Activated T-cell treated with anti-CD3 and anti-CD28 coated beads, Interleukin-2, amount 50 U/mL, for 4 hours (primary cell): ENCODE measurements at regions not wholly inside any gene's neighbourhood (a gene's known extent, or its start where the extent isn't known, plus 50 kb on each side); places are given as distances from the start of the nearest gene placed in this dataset.

Experiments used
- ATAC-seq, 2 donors: fragments of 200-7000 bp; cut with Tn5 transposase; one replicate each; pipeline ENCODE4 v1.10.0; 2021
- DNase-seq: peaks from one replicate; pipeline ENCODE4 v3.0.0-alpha.2; 2020
- H3K27me3 Mint-ChIP-seq: one replicate; pipeline ENCODE4 v1.8.0; 2021; ENCODE audit warnings: low read depth, mixed read lengths
- H3K36me3 Mint-ChIP-seq: one replicate; pipeline ENCODE4 v1.8.0; 2022; ENCODE audit warnings: mixed read lengths; ENCODE audit not compliant: insufficient read depth
- H3K4me1 Mint-ChIP-seq: one replicate; pipeline ENCODE4 v1.8.0; 2021; ENCODE audit warnings: low read depth, mixed read lengths
- H3K4me3 Mint-ChIP-seq: one replicate; pipeline ENCODE4 v1.8.0; 2021; ENCODE audit warnings: mild to moderate bottlenecking, moderate library complexity, mixed read lengths
- H3K9me3 Mint-ChIP-seq: one replicate; pipeline ENCODE4 v1.8.0; 2021; ENCODE audit warnings: mixed read lengths

- no peak for DNase-seq
- H3K36me3 Mint-ChIP-seq: no peaks in the 10 kb centered on the region
- no peak overlapping the region for H3K4me3 Mint-ChIP-seq
- ATAC-seq: no peak
- H3K9me3 Mint-ChIP-seq: no peaks in the 10 kb centered on the region
- H3K4me1 Mint-ChIP-seq: no peaks in the 10 kb centered on the region
- H3K27me3 Mint-ChIP-seq: peaks cover 23% of the 10 kb centered on the region
These were observed 163.4 kb upstream of the NFE2L3 start for GRCh38 chr7:25988640-25989039.

DNA sequence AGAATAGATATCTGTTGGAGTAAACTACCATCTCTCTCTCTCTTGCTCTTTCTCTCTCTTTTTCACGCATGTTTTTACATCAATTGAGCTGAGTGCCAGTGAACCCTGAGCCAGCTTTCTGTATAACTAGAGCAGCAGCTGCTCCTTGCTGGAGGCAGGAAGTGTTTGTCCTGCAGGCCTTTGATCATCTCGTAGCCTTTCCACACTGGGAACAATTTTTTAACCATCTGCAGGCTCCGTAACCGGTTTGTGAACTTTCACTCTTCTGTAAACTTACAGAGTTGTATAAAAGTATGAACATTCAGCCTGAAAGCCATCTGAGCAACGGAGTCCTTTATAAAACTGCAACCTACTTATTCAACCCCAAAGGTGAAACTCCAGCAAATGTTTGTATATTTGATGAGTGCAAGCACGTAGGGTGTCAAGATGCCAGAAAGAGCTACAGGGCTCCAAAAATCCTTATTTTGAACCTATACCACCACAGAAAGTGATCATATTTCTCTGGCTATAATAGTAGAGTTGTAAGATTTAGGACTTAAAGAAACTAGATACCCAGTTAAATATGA, 162.8 kb upstream of the NFE2L3 start:
- no peaks in the 10 kb centered on the region for H3K4me1 Mint-ChIP-seq
- H3K9me3 Mint-ChIP-seq: no peaks in the 10 kb centered on the region
- H3K27me3 Mint-ChIP-seq: peaks cover 21% of the 10 kb centered on the region
- ATAC-seq: no peak
- H3K4me3 Mint-ChIP-seq: no peak overlapping the region
- DNase-seq: no peak
- H3K36me3 Mint-ChIP-seq: no peaks in the 10 kb centered on the region

GRCh38 chr7:25994433-25994994, 157.5 kb upstream of the NFE2L3 start:
- H3K4me1 Mint-ChIP-seq: no peaks in the 10 kb centered on the region
- H3K27me3 Mint-ChIP-seq: peaks cover 29% of the 10 kb centered on the region
- H3K4me3 Mint-ChIP-seq: no peak overlapping the region
- DNase-seq (no peak), ATAC-seq (no peak)
- H3K36me3 Mint-ChIP-seq: no peaks in the 10 kb centered on the region
- H3K9me3 Mint-ChIP-seq: no peaks in the 10 kb centered on the region

- H3K4me3 Mint-ChIP-seq: no peak overlapping the region
- H3K4me1 Mint-ChIP-seq: no peaks in the 10 kb centered on the region
These were observed 156.8 kb upstream of the NFE2L3 start for GRCh38 chr7:25995216-25995615.

DNA sequence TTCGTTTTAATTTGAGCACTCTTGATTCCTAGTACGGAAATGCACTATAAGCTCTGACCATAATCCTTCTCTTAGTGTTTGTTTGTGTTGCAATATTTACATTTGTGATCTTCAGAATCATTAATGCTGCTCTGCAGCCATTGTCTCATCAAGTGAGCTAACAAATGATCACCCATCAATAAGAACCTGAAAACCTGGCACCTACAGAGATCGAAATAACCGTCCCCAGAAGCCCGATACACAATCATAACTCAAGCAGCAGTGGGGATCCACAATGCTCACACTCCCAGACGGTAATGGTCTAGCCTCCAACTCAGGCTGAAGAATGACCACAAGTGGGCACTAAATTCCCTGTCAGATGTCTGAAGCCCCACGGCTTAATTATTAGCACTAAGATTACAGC, 156.0 kb upstream of the NFE2L3 start:
- DNase-seq (no peak), ATAC-seq (no peak)
- Mint-ChIP-seq H3K27me3 (peaks cover 27% of the 10 kb centered on the region), H3K4me3 (no peak overlapping the region), H3K36me3 (no peaks in the 10 kb centered on the region), H3K4me1 (no peaks in the 10 kb centered on the region), H3K9me3 (no peaks in the 10 kb centered on the region)

More at GRCh38 chr7:25995216-25995615, 156.8 kb upstream of the NFE2L3 start:
- H3K27me3 Mint-ChIP-seq: peaks cover 27% of the 10 kb centered on the region
- DNase-seq (no peak), ATAC-seq (no peak)
- no peaks in the 10 kb centered on the region for H3K9me3 Mint-ChIP-seq
- H3K36me3 Mint-ChIP-seq: no peaks in the 10 kb centered on the region

GRCh38 chr7:25998499-25998898, 153.5 kb upstream of the NFE2L3 start:
- no peak for ATAC-seq
- Mint-ChIP-seq H3K27me3 (peaks cover 40% of the 10 kb centered on the region), H3K9me3 (no peaks in the 10 kb centered on the region), H3K4me1 (no peaks in the 10 kb centered on the region), H3K36me3 (no peaks in the 10 kb centered on the region), H3K4me3 (no peak overlapping the region)
- no peak for DNase-seq

DNA sequence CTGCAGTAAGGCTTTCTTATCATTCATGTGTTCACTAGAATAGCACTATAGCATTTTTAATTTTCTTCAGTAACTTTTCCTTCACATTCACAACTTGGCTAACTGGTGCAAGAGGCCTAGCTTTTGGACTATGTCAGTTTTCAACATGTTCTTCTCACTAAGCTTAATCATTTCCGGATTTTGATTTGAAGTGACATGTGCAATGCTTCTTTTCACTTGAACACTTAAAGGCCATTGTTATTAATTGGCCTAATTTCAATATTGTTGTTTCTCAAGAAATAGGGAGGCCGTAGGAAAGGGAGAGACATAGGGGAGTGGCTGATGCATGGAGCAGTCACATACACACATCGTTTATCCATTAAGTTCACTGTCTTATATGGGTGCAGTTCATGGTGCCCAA, 151.2 kb upstream of the NFE2L3 start:
- H3K4me1 Mint-ChIP-seq: no peaks in the 10 kb centered on the region
- no peaks in the 10 kb centered on the region for H3K36me3 Mint-ChIP-seq
- no peaks in the 10 kb centered on the region for H3K9me3 Mint-ChIP-seq
- DNase-seq (no peak), ATAC-seq (no peak)
- H3K27me3 Mint-ChIP-seq: peaks cover 39% of the 10 kb centered on the region
- H3K4me3 Mint-ChIP-seq: no peak overlapping the region

DNA sequence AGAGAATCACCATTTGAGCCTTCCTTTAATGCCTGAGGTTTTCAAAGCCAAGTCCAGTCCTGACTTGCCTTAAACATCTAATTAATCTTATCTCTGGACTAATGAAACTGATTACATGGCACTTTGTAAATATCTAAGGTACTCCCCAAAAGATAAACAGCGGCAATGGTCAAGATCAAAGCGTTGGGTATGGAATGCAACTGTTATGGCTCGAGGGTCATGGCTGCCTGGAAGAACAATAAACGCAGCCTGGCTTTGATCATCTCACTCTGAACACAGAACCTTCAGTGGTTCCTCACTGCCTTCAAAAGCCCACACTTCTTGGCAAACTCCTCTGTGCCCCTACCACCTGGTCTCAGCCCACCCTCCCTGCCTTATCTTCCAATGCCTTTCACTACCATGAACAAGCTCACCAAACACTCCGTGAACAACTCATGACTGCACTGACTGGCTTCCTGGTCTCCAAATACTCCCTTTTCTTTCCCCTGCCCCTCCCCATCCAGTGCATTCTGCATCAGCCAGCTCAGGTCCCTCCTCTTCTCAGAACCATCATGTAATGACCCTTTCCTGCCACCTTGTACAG, 150.2 kb upstream of the NFE2L3 start:
- H3K4me1 Mint-ChIP-seq: no peaks in the 10 kb centered on the region
- DNase-seq (no peak), ATAC-seq (no peak)
- no peaks in the 10 kb centered on the region for H3K36me3 Mint-ChIP-seq
- H3K4me3 Mint-ChIP-seq: no peak overlapping the region
- no peaks in the 10 kb centered on the region for H3K9me3 Mint-ChIP-seq
- H3K27me3 Mint-ChIP-seq: peaks cover 37% of the 10 kb centered on the region

DNA sequence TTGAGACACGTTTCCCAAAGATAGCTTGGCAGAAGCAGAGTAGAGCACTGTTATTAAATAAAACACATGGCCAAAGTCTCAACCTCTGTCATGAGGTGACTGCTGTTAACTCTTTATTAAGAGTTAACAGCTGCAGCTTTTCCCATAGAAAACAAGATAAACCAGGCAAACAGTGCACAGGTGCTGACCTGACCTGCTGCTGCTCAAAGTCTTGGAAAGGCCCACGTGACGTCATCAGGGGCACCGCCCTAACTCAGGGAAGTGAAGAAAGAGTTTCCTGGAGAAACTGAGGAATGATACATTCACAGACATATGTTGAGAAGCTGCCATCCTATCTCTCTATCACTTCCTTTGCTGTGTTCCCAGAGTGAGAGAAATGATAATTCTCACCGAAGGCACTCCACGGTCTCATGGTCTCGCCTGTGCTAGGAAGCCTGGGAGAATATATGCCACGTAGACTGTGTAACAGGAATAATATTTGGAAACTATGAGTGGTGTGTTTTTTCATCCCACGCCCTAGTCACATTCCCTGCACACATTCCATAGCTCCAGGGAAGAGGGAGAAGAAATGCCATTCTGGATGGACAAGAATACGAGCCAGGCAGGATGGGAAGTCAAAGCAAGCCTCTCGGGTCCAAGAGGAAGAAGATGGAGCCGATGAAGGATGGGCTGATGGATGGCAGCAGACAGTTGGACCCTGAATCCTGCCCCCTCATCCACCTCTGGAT, 146.2 kb upstream of the NFE2L3 start:
- H3K27me3 Mint-ChIP-seq: peaks cover 30% of the 10 kb centered on the region
- H3K9me3 Mint-ChIP-seq: no peaks in the 10 kb centered on the region
- ATAC-seq (no peak), DNase-seq (no peak)
- H3K4me3 Mint-ChIP-seq: no peak overlapping the region
- H3K36me3 Mint-ChIP-seq: no peaks in the 10 kb centered on the region
- H3K4me1 Mint-ChIP-seq: no peaks in the 10 kb centered on the region

DNA sequence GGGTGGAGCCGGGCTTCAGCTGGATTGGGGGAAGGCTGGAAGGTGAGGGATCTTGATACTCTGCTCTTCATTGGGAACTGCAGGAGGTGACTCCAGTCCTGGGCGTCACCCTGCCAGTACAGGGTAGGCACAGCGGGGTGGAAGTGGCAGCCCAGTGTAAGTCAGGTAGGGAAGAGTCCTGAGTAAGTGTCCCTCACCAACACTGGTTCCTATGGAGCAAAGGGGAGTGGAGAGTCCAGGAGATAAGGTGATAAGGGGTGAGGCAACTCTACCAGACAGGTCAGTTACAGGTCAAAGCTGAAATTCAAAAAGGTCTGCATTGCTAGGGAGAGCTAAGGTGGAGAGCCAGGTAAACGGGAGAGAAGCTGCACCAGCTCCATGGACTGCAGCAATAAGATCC, 145.6 kb upstream of the NFE2L3 start:
- DNase-seq (no peak), ATAC-seq (no peak)
- Mint-ChIP-seq H3K27me3 (peaks cover 30% of the 10 kb centered on the region), H3K4me3 (no peak overlapping the region), H3K4me1 (no peaks in the 10 kb centered on the region), H3K9me3 (no peaks in the 10 kb centered on the region), H3K36me3 (no peaks in the 10 kb centered on the region)

DNA sequence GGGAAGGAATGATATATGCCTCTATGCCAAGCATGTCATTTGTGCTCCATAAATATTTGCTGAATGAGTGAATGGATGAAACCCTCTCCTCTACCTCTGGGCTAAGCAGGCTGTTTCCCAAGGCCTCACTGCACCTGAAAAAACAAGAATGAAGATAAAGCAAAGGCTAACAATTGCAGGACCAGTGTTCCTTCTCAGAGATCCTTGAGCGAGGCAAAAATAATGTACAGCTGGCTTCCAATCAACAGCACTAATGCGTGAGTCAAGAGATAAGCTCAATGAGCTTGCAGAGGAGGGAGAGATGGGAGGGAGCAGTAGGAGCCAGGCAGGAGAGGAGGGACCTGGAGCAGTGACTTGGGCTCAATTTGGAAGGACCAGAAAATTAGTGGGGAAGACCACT, 144.5 kb upstream of the NFE2L3 start:
- H3K4me1 Mint-ChIP-seq: no peaks in the 10 kb centered on the region
- no peak overlapping the region for H3K4me3 Mint-ChIP-seq
- no peaks in the 10 kb centered on the region for H3K36me3 Mint-ChIP-seq
- no peaks in the 10 kb centered on the region for H3K9me3 Mint-ChIP-seq
- no peak for ATAC-seq
- H3K27me3 Mint-ChIP-seq: peaks cover 21% of the 10 kb centered on the region
- DNase-seq: no peak

DNA sequence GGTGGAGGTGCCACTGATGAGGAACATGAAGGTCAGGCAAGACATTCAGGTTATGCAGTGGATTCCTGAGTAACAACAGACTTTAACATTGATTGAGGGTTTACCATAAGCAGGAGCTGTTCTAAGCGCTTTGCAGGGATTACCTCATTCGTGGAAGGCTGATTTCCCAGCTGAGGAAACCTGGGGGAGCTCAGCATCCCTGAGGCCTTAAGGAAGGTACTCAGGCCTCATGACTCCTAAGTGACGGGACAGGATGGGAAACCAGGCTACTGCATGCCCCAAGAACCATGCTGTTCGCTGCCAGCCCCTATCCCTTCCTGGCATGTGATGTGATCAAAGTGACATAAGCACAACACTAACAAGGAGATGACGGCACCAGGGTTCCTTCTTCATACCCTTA, 143.6 kb upstream of the NFE2L3 start:
- no peak for DNase-seq
- ATAC-seq: no peak

GRCh38 chr7:26011039-26011696, 140.8 kb upstream of the NFE2L3 start:
- no peaks in the 10 kb centered on the region for H3K4me1 Mint-ChIP-seq
- DNase-seq (no peak), ATAC-seq (no peak)
- no peaks in the 10 kb centered on the region for H3K36me3 Mint-ChIP-seq
- peaks cover 5% of the 10 kb centered on the region for H3K9me3 Mint-ChIP-seq
- no peak overlapping the region for H3K4me3 Mint-ChIP-seq
- peaks cover 15% of the 10 kb centered on the region for H3K27me3 Mint-ChIP-seq

More for the DNA sequence above, 143.6 kb upstream of the NFE2L3 start:
- no peaks in the 10 kb centered on the region for H3K9me3 Mint-ChIP-seq
- H3K27me3 Mint-ChIP-seq: peaks cover 15% of the 10 kb centered on the region
- no peaks in the 10 kb centered on the region for H3K4me1 Mint-ChIP-seq
- H3K36me3 Mint-ChIP-seq: no peaks in the 10 kb centered on the region
- H3K4me3 Mint-ChIP-seq: no peak overlapping the region

DNA sequence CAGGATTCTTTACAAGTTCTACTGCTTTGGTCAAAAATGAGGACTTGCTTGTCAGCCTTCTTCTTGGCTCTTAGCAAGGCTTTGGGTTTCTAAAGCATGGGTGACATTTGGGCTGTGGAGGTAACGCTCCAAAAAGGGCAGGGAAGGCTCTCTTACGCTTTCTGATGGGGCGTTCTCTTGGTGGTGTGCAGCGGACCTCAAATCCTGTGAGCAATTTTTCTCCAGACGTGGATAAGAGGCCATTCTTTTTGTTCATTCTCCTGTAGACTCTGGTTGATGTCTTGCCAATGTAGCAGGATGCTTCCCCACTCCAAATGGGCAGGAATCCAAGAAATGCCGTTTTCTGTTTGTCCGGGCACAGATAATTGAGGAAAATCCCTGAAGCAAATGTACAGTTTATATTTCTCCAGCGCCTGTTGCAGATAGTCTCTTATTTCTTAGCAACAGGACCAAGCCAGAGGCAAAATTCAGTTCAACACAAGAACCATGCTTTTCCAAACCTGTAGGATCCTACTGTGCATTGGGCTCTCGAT, 138.4 kb upstream of the NFE2L3 start:
- no peak for DNase-seq
- peaks cover 29% of the 10 kb centered on the region for H3K27me3 Mint-ChIP-seq
- no peak for ATAC-seq
- H3K36me3 Mint-ChIP-seq: no peaks in the 10 kb centered on the region
- H3K4me3 Mint-ChIP-seq: no peak overlapping the region
- no peaks in the 10 kb centered on the region for H3K4me1 Mint-ChIP-seq
- peaks cover 9% of the 10 kb centered on the region for H3K9me3 Mint-ChIP-seq
